ENCODE measurements at regions not wholly inside any gene's neighbourhood (a gene's known extent, or its start where the extent isn't known, plus 50 kb on each side); places are given as distances from the start of the nearest gene placed in this dataset.

DNA sequence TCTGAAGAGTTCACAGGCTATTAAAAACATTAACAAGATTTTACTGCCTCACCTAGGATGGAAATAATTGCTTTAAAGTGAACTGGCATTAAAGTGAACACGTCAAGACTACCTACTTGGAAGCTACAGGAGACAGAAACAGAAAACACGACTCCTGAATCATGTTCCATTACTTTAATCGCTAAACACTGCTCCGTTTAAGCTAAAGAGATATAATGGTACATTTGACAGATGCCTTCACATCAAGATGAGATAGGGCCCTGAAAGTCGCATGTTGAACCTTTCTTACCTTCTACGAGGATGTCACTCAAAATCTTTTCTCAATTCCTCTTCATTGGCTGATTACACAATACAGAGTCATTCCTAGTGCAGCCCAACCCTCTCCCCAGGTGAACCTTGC, 206.3 kb upstream of the GATB start:
- TF ChIP-seq, protein P1, sequence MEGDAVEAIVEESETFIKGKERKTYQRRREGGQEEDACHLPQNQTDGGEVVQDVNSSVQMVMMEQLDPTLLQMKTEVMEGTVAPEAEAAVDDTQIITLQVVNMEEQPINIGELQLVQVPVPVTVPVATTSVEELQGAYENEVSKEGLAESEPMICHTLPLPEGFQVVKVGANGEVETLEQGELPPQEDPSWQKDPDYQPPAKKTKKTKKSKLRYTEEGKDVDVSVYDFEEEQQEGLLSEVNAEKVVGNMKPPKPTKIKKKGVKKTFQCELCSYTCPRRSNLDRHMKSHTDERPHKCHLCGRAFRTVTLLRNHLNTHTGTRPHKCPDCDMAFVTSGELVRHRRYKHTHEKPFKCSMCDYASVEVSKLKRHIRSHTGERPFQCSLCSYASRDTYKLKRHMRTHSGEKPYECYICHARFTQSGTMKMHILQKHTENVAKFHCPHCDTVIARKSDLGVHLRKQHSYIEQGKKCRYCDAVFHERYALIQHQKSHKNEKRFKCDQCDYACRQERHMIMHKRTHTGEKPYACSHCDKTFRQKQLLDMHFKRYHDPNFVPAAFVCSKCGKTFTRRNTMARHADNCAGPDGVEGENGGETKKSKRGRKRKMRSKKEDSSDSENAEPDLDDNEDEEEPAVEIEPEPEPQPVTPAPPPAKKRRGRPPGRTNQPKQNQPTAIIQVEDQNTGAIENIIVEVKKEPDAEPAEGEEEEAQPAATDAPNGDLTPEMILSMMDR (IDR thresholded peaks at IDR 0.05; ENCODE audit: poor library complexity, severe bottlenecking): no peak
- no peak for DNase-seq (ENCODE audit: low spot score)
- H3K27ac ChIP-seq (ENCODE audit: poor library complexity, severe bottlenecking): no peak overlapping the region
- no peak for ATAC-seq (ENCODE audit: low read depth)
- no peaks in the 10 kb centered on the region for H3K9me3 ChIP-seq (ENCODE audit: severe bottlenecking)
- H3K36me3 ChIP-seq (ENCODE audit: low read depth): no peaks in the 10 kb centered on the region
- H3K4me1 ChIP-seq (ENCODE audit: insufficient read depth, poor library complexity, severe bottlenecking): no peaks in the 10 kb centered on the region
- H3K27me3 ChIP-seq (ENCODE audit: insufficient read depth, poor library complexity, severe bottlenecking): no peaks in the 10 kb centered on the region
- no peak overlapping the region for H3K4me3 ChIP-seq (ENCODE audit: severe bottlenecking)

DNA sequence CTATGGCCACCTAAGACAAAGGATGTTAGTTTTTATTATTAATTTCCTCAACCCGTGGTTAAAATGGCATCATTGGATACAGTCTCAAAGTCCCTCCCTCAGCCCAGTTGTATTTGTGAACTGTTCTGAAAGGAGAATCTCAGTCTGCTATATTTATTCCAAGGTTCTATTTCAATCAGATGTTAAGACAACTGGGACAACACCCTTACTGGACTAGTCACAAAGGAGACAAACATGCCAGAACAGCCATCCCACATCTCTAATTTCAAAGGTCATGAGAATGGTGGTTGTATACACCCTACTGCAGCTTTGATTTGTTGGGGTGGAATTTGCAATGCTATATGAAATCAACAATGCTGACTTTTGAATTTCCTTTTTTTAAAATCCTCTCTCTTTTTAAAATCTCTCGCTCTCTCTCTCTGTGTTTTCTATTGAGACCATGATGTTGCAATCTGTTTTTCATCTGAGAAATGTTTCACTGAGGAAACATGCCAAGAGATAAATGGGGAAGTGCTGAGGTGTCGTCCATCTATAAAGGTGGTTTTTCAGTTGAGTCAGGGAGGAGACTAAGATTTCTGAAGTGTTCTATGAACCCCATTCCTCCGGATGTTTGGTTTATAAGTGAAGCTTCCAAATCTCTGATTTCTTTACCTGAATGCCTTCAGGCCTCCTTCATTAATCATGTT, 201.5 kb upstream of the GATB start:
- H3K9me3 ChIP-seq (ENCODE audit: severe bottlenecking): no peaks in the 10 kb centered on the region
- no peak for DNase-seq (ENCODE audit: low spot score)

DNA sequence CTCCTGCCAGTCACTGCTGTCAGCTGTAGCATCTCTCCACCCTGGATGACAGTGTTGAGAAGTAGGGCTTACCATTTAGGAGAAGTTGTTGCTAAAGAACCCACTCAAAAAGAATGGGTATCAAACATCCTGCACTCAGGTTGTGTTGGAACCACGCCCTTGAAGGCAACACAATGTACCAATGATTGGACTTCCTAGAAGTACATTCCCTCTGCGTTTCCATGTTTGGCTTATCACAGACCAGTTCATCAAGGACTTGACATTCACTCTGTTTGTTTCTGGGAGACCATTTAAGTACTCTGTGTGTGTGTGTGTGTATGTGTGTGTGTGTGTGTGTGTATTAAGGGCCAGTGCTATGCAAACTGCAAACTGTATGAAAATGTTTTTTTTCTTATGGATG, 200.6 kb upstream of the GATB start:
- Histone ChIP-seq H3K9me3 (ENCODE audit: severe bottlenecking) (no peaks in the 10 kb centered on the region), H3K36me3 (ENCODE audit: low read depth) (no peaks in the 10 kb centered on the region), H3K4me3 (ENCODE audit: severe bottlenecking) (no peak overlapping the region), H3K4me1 (ENCODE audit: insufficient read depth, poor library complexity, severe bottlenecking) (no peaks in the 10 kb centered on the region), H3K27ac (ENCODE audit: poor library complexity, severe bottlenecking) (no peak overlapping the region), H3K27me3 (ENCODE audit: insufficient read depth, poor library complexity, severe bottlenecking) (no peaks in the 10 kb centered on the region)
- TF ChIP-seq, protein P1 (IDR thresholded peaks at IDR 0.05; ENCODE audit: poor library complexity, severe bottlenecking): no peak
- ATAC-seq (ENCODE audit: low read depth): no peak
- DNase-seq (ENCODE audit: low spot score): no peak

More for the DNA sequence above, 201.5 kb upstream of the GATB start:
- ATAC-seq (ENCODE audit: low read depth): no peak
- TF ChIP-seq, protein P1 (IDR thresholded peaks at IDR 0.05; ENCODE audit: poor library complexity, severe bottlenecking): no peak
- Histone ChIP-seq H3K36me3 (ENCODE audit: low read depth) (no peaks in the 10 kb centered on the region), H3K27me3 (ENCODE audit: insufficient read depth, poor library complexity, severe bottlenecking) (no peaks in the 10 kb centered on the region), H3K4me3 (ENCODE audit: severe bottlenecking) (no peak overlapping the region), H3K4me1 (ENCODE audit: insufficient read depth, poor library complexity, severe bottlenecking) (no peaks in the 10 kb centered on the region), H3K27ac (ENCODE audit: poor library complexity, severe bottlenecking) (no peak overlapping the region)

DNA sequence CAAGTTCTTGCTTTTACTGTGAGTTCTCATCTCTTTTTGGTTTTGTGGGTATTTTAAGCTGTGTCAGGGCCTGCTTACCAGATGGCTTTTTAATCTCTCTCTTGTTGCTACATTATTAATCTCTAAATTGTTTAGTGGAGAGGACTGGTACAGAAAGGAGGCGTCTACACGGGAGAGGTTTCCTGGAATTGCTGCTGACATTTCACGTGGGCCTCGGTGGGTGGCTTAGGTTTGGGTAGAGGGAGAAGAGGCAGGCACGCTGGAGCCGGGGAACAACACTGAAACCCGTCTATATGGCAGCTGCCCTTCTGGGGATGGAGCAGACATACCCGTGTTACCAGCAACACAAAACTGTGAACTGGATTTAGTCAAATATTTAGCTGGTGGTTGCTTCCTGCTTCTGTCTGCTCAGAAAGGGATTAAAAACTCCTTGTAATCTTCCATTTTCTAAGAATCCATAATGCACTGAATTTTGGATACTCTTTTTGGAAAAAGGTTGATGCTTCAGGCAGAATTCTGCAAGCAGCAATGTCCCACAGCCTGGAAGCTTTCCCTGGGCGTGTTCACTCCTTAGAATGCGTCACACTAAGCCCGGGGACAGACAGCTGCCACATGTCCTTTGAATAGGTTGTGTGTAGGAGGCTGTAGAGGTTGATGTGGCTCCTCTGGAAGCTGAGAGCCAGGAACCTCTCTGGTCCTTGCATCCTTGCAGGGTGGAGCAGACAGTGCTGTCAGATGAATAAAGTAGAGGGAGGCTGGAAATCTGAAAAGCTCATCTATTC, 199.8 kb upstream of the GATB start:
- TF ChIP-seq, protein P1 (IDR thresholded peaks at IDR 0.05; ENCODE audit: poor library complexity, severe bottlenecking): no peak
- DNase-seq (ENCODE audit: low spot score): no peak

DNA sequence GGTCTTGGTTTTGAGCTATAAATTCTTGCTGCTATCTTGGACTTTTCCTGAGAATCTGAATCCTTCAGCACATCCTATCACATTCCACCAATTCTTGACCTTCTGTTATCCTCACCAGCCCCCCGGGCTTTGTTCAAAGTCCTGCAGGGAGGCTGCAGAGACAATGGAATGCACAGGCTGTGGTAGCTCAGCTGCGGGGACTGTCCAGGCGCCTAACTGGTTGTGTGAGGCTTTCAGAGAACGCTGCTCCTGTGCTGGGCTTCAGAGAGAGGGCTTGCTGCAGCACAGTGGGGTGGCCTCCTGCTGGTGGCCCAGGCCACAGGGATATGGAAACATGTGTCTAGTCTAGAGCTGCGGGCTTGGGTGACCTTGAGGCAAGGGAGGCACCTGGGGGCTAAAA, 196.3 kb upstream of the GATB start:
- ATAC-seq (ENCODE audit: low read depth): no peak
- no peak for DNase-seq (ENCODE audit: low spot score)
- no peak overlapping the region for H3K27ac ChIP-seq (ENCODE audit: poor library complexity, severe bottlenecking)

More for the DNA sequence above, 199.8 kb upstream of the GATB start:
- ATAC-seq (ENCODE audit: low read depth): no peak
- H3K36me3 ChIP-seq (ENCODE audit: low read depth): no peaks in the 10 kb centered on the region
- no peak overlapping the region for H3K4me3 ChIP-seq (ENCODE audit: severe bottlenecking)
- no peaks in the 10 kb centered on the region for H3K9me3 ChIP-seq (ENCODE audit: severe bottlenecking)
- no peak overlapping the region for H3K27ac ChIP-seq (ENCODE audit: poor library complexity, severe bottlenecking)
- no peaks in the 10 kb centered on the region for H3K4me1 ChIP-seq (ENCODE audit: insufficient read depth, poor library complexity, severe bottlenecking)
- no peaks in the 10 kb centered on the region for H3K27me3 ChIP-seq (ENCODE audit: insufficient read depth, poor library complexity, severe bottlenecking)

More for the DNA sequence above, 196.3 kb upstream of the GATB start:
- H3K27me3 ChIP-seq (ENCODE audit: insufficient read depth, poor library complexity, severe bottlenecking): no peaks in the 10 kb centered on the region
- H3K9me3 ChIP-seq (ENCODE audit: severe bottlenecking): no peaks in the 10 kb centered on the region
- TF ChIP-seq, protein P1 (IDR thresholded peaks at IDR 0.05; ENCODE audit: poor library complexity, severe bottlenecking): no peak
- H3K4me3 ChIP-seq (ENCODE audit: severe bottlenecking): no peak overlapping the region
- H3K36me3 ChIP-seq (ENCODE audit: low read depth): no peaks in the 10 kb centered on the region
- H3K4me1 ChIP-seq (ENCODE audit: insufficient read depth, poor library complexity, severe bottlenecking): no peaks in the 10 kb centered on the region
